ENCODE measurements at regions not wholly inside any gene's neighbourhood (a gene's known extent, or its start where the extent isn't known, plus 50 kb on each side); places are given as distances from the start of the nearest gene placed in this dataset.

DNA sequence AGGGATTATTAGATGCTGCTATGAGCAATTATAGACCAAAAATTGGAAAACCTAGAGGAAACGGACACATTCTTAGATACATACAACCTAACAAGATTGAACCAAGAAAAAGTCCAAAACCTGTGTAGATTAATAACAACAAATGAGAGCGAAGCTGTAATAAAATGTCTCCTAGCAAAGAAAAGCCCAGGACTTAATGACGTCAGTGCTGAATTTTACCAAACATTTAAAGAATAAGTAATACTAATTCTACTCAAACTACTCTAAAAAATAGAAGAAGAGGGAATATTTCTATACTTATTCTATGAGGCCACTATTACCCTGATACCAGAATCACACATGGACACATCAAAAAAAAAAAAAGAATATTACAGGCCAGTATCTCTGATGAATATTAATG lies 309.5 kb upstream of the ANO5 start:
- Histone ChIP-seq H3K9me3 (ENCODE audit: control insufficient read depth, insufficient read depth, low read length) (no peaks in the 10 kb centered on the region; the same call in 1 of the 2 replicates), H3K4me3 (ENCODE audit: low read depth, low read length) (no peak overlapping the region), H3K27ac (ENCODE audit: low read depth, low read length) (no peak overlapping the region), H3K27me3 (ENCODE audit: control insufficient read depth, insufficient read depth, low read length) (no peaks in the 10 kb centered on the region)
- ChIA-PET CTCF (no interaction called here), POLR2A (no interaction called here)
- DNase-seq (ENCODE audit: low read depth, low spot score): no peak
- TF ChIP-seq CTCF (IDR thresholded peaks at IDR 0.05; ENCODE audit: low read depth, low read length): no peak

DNA sequence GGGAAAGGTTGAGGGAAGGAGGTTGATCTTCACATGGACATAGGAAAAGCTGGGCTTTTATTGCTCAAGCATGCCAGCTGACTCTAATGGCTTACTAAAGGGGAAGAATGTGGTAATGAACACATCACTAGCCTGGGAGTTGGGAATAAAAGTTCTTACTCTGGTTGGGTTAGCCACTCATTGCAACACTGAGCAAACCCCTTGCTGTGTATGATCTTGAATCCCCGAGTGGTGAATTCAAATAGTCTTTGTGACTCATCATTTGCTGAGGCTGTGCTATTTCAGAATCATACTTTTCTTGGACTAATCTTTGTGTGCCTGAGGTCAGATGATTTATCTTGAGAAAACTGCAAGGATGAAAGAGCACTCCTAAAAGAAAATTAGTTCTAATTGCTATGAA lies 304.1 kb upstream of the ANO5 start:
- H3K4me3 ChIP-seq (ENCODE audit: low read depth, low read length): no peak overlapping the region
- ChIA-PET CTCF (no interaction called here), POLR2A (no interaction called here)
- DNase-seq (ENCODE audit: low read depth, low spot score): no peak
- no peaks in the 10 kb centered on the region for H3K27me3 ChIP-seq (ENCODE audit: control insufficient read depth, insufficient read depth, low read length)
- H3K9me3 ChIP-seq (ENCODE audit: control insufficient read depth, insufficient read depth, low read length): no peaks in the 10 kb centered on the region; the same call in 1 of the 2 replicates
- no peak overlapping the region for H3K27ac ChIP-seq (ENCODE audit: low read depth, low read length)
- TF ChIP-seq CTCF (IDR thresholded peaks at IDR 0.05; ENCODE audit: low read depth, low read length): no peak

- Histone ChIP-seq H3K4me3 (ENCODE audit: low read depth, low read length) (no peak overlapping the region), H3K27me3 (ENCODE audit: control insufficient read depth, insufficient read depth, low read length) (no peaks in the 10 kb centered on the region), H3K9me3 (ENCODE audit: control insufficient read depth, insufficient read depth, low read length) (no peaks in the 10 kb centered on the region; the same call in 1 of the 2 replicates), H3K27ac (ENCODE audit: low read depth, low read length) (no peak overlapping the region)
- ChIA-PET POLR2A (no interaction called here), CTCF (no interaction called here)
- TF ChIP-seq CTCF (IDR thresholded peaks at IDR 0.05; ENCODE audit: low read depth, low read length): no peak
- DNase-seq (ENCODE audit: low read depth, low spot score): no peak
Observed at GRCh38 chr11:21892736-21893564, 299.9 kb upstream of the ANO5 start.

GRCh38 chr11:21893565-21893867 lies 299.4 kb upstream of the ANO5 start:
- TF ChIP-seq CTCF (IDR thresholded peaks at IDR 0.05; ENCODE audit: low read depth, low read length): no peak
- POLR2A ChIA-PET: no interaction called here
- DNase-seq (ENCODE audit: low read depth, low spot score): no peak
- CTCF ChIA-PET: no interaction called here
- Histone ChIP-seq H3K4me3 (ENCODE audit: low read depth, low read length) (no peak overlapping the region), H3K9me3 (ENCODE audit: control insufficient read depth, insufficient read depth, low read length) (no peaks in the 10 kb centered on the region; the same call in 1 of the 2 replicates), H3K27ac (ENCODE audit: low read depth, low read length) (no peak overlapping the region), H3K27me3 (ENCODE audit: control insufficient read depth, insufficient read depth, low read length) (no peaks in the 10 kb centered on the region)

DNA sequence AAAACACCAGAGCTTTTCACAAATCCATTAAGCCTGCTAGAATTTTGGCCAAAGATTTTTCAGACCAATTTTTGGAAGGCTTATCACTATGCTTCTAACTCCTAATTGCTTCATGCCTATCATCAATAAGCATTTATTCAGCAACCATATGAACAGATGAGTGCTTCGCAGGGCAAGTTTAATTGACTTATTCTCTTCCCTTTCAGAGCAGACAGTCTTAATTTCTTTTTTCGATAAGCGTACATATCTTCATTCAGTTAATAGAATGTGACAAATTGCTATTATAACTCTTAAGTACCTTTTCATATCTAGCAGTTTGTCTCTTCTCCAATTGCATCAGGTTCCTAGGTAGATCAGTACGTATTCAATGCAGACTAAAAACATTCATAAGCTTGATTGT lies 298.4 kb upstream of the ANO5 start:
- POLR2A ChIA-PET: no interaction called here
- Histone ChIP-seq H3K27me3 (ENCODE audit: control insufficient read depth, insufficient read depth, low read length) (no peaks in the 10 kb centered on the region), H3K27ac (ENCODE audit: low read depth, low read length) (no peak overlapping the region), H3K4me3 (ENCODE audit: low read depth, low read length) (no peak overlapping the region), H3K9me3 (ENCODE audit: control insufficient read depth, insufficient read depth, low read length) (peaks cover 6% of the 10 kb centered on the region; the same call in 1 of the 2 replicates)
- CTCF ChIA-PET: no interaction called here
- DNase-seq (ENCODE audit: low read depth, low spot score): no peak
- TF ChIP-seq CTCF (IDR thresholded peaks at IDR 0.05; ENCODE audit: low read depth, low read length): no peak

All from AG04450 (cell line).